ENCODE measurements at regions not wholly inside any gene's neighbourhood (a gene's known extent, or its start where the extent isn't known, plus 50 kb on each side); places are given as distances from the start of the nearest gene placed in this dataset.

- no peaks in the 10 kb centered on the region for H3K79me2 ChIP-seq (ENCODE audit: insufficient read depth, low read length)
- no peak overlapping the region for H2AFZ ChIP-seq (ENCODE audit: low read length)
- H4K20me1 ChIP-seq (ENCODE audit: insufficient read depth, low read length) = no peaks in the 10 kb centered on the region
- no peaks in the 10 kb centered on the region for H3K4me1 ChIP-seq (ENCODE audit: insufficient read depth, low read length)
- no peaks in the 10 kb centered on the region for H3K36me3 ChIP-seq (ENCODE audit: insufficient read depth, low read length)
- TF ChIP-seq CTCF (IDR thresholded peaks at IDR 0.05; ENCODE audit: extremely low read depth, low read depth, low read length) = no peak
- H3K27me3 ChIP-seq (ENCODE audit: insufficient read depth, low read length) = peaks cover 18% of the 10 kb centered on the region
- no peaks in the 10 kb centered on the region for H3K9me3 ChIP-seq (ENCODE audit: low read depth, low read length)
- no peak overlapping the region for H3K27ac ChIP-seq (ENCODE audit: low read depth, low read length)
- no peak overlapping the region for H3K4me2 ChIP-seq (ENCODE audit: insufficient read depth, low read length)
- DNase-seq (ENCODE audit: insufficient read length, low spot score, missing footprints) = no peak
- H3K4me3 ChIP-seq (ENCODE audit: insufficient read depth, low read length) = no peak overlapping the region
Observed at GRCh38 chr1:116832308-116832931, 77.3 kb upstream of the PTGFRN start.

- H3K4me3 ChIP-seq (ENCODE audit: insufficient read depth, low read length) = no peak overlapping the region
- no peaks in the 10 kb centered on the region for H3K9me3 ChIP-seq (ENCODE audit: low read depth, low read length)
- H3K27me3 ChIP-seq (ENCODE audit: insufficient read depth, low read length) = peaks cover 18% of the 10 kb centered on the region
- H3K36me3 ChIP-seq (ENCODE audit: insufficient read depth, low read length) = no peaks in the 10 kb centered on the region
- DNase-seq (ENCODE audit: insufficient read length, low spot score, missing footprints) = no peak
- TF ChIP-seq CTCF (IDR thresholded peaks at IDR 0.05; ENCODE audit: extremely low read depth, low read depth, low read length) = no peak
- H2AFZ ChIP-seq (ENCODE audit: low read length) = no peak overlapping the region
- H3K27ac ChIP-seq (ENCODE audit: low read depth, low read length) = no peak overlapping the region
- H3K79me2 ChIP-seq (ENCODE audit: insufficient read depth, low read length) = no peaks in the 10 kb centered on the region
- no peak overlapping the region for H3K4me2 ChIP-seq (ENCODE audit: insufficient read depth, low read length)
- H3K4me1 ChIP-seq (ENCODE audit: insufficient read depth, low read length) = no peaks in the 10 kb centered on the region
- no peaks in the 10 kb centered on the region for H4K20me1 ChIP-seq (ENCODE audit: insufficient read depth, low read length)
Observed at GRCh38 chr1:116832932-116833578, 76.7 kb upstream of the PTGFRN start.

GRCh38 chr1:116833718-116834117 is 76.0 kb upstream of the PTGFRN start:
- no peak for DNase-seq (ENCODE audit: insufficient read length, low spot score, missing footprints)
- no peaks in the 10 kb centered on the region for H3K9me3 ChIP-seq (ENCODE audit: low read depth, low read length)
- H3K4me2 ChIP-seq (ENCODE audit: insufficient read depth, low read length) = no peak overlapping the region
- peaks cover 18% of the 10 kb centered on the region for H3K27me3 ChIP-seq (ENCODE audit: insufficient read depth, low read length)
- no peaks in the 10 kb centered on the region for H3K36me3 ChIP-seq (ENCODE audit: insufficient read depth, low read length)
- H3K4me1 ChIP-seq (ENCODE audit: insufficient read depth, low read length) = no peaks in the 10 kb centered on the region
- no peak overlapping the region for H3K4me3 ChIP-seq (ENCODE audit: insufficient read depth, low read length)
- H2AFZ ChIP-seq (ENCODE audit: low read length) = no peak overlapping the region
- H3K27ac ChIP-seq (ENCODE audit: low read depth, low read length) = no peak overlapping the region
- no peaks in the 10 kb centered on the region for H4K20me1 ChIP-seq (ENCODE audit: insufficient read depth, low read length)
- no peak for TF ChIP-seq CTCF (IDR thresholded peaks at IDR 0.05; ENCODE audit: extremely low read depth, low read depth, low read length)
- no peaks in the 10 kb centered on the region for H3K79me2 ChIP-seq (ENCODE audit: insufficient read depth, low read length)

GRCh38 chr1:116834595-116834994 is 75.1 kb upstream of the PTGFRN start:
- Histone ChIP-seq H3K4me3 (ENCODE audit: insufficient read depth, low read length) (no peak overlapping the region), H4K20me1 (ENCODE audit: insufficient read depth, low read length) (no peaks in the 10 kb centered on the region), H3K79me2 (ENCODE audit: insufficient read depth, low read length) (no peaks in the 10 kb centered on the region), H3K27me3 (ENCODE audit: insufficient read depth, low read length) (peaks cover 18% of the 10 kb centered on the region), H3K27ac (ENCODE audit: low read depth, low read length) (no peak overlapping the region), H3K36me3 (ENCODE audit: insufficient read depth, low read length) (no peaks in the 10 kb centered on the region), H3K4me1 (ENCODE audit: insufficient read depth, low read length) (no peaks in the 10 kb centered on the region), H3K9me3 (ENCODE audit: low read depth, low read length) (no peaks in the 10 kb centered on the region), H3K4me2 (ENCODE audit: insufficient read depth, low read length) (no peak overlapping the region), H2AFZ (ENCODE audit: low read length) (no peak overlapping the region)
- no peak for TF ChIP-seq CTCF (IDR thresholded peaks at IDR 0.05; ENCODE audit: extremely low read depth, low read depth, low read length)
- DNase-seq (ENCODE audit: insufficient read length, low spot score, missing footprints) = no peak
